GM12873 (cell line): ENCODE measurements at regions not wholly inside any gene's neighbourhood (a gene's known extent, or its start where the extent isn't known, plus 50 kb on each side); places are given as distances from the start of the nearest gene placed in this dataset.

ENCODE experiments used
- CTCF ChIP-seq: IDR thresholded peaks from 2 replicates; pipeline ENCODE4 v1.5.1; 2012; ENCODE audit warnings: low read depth, mild to moderate bottlenecking, moderate library complexity, low read length, control low read depth; ENCODE audit not compliant: insufficient read depth; ENCODE audit errors: missing control alignments

- no peak for TF ChIP-seq CTCF
Measured at GRCh38 chr2:239674101-239674980, 273.5 kb upstream of the HDAC4 start.

GRCh38 chr2:239673641-239674040, 272.8 kb upstream of the HDAC4 start:
- no peak for TF ChIP-seq CTCF

- no peak for TF ChIP-seq CTCF
Measured at GRCh38 chr2:239671916-239672849, 271.4 kb upstream of the HDAC4 start.

GRCh38 chr2:239671471-239671870, 270.7 kb upstream of the HDAC4 start:
- no peak for TF ChIP-seq CTCF

GRCh38 chr2:239670463-239671120, 269.8 kb upstream of the HDAC4 start:
- TF ChIP-seq CTCF: no peak

- no peak for TF ChIP-seq CTCF
Measured at GRCh38 chr2:239669899-239670460, 269.2 kb upstream of the HDAC4 start.
